ENCODE measurements at regions not wholly inside any gene's neighbourhood (a gene's known extent, or its start where the extent isn't known, plus 50 kb on each side); places are given as distances from the start of the nearest gene placed in this dataset.

GRCh38 chr13:105232006-105232405, 1303.5 kb downstream of the EFNB2 start:
- H3K4me3 ChIP-seq (ENCODE audit: low read depth, low read length), result no peak overlapping the region
- DNase-seq (ENCODE audit: low read depth), result no peak

DNA sequence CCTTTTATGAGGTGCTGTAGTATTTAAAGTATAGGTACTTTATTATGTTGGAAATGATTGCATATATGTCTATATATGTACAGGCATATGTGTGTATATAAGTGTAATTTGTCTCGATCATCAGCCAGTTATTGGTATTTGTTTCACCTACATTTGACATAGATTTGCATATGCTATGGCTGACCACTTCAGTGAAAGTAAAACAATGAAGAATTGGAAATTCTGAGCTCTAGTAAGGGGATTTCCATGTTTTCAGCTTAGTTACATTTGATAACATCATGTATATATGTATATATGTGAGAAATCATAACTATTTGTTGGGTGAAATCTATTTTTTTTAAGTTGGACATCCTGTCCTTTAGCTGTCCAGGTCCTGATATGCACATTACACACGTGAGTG, 1303.9 kb downstream of the EFNB2 start:
- DNase-seq (ENCODE audit: low read depth), result no peak
- no peak overlapping the region for H3K4me3 ChIP-seq (ENCODE audit: low read depth, low read length)

GRCh38 chr13:105220881-105221280, 1314.6 kb downstream of the EFNB2 start:
- DNase-seq (ENCODE audit: low read depth), result no peak
- H3K4me3 ChIP-seq (ENCODE audit: low read depth, low read length), result no peak overlapping the region

- peak; percentile 34 for DNase-seq (ENCODE audit: low read depth)
Observed at GRCh38 chr13:105220063-105220462, 1315.4 kb downstream of the EFNB2 start.

GRCh38 chr13:105219651-105220050, 1315.8 kb downstream of the EFNB2 start:
- H3K4me3 ChIP-seq (ENCODE audit: low read depth, low read length), result no peak overlapping the region
- DNase-seq (ENCODE audit: low read depth), result no peak

More at GRCh38 chr13:105220063-105220462, 1315.4 kb downstream of the EFNB2 start:
- no peak overlapping the region for H3K4me3 ChIP-seq (ENCODE audit: low read depth, low read length)

DNA sequence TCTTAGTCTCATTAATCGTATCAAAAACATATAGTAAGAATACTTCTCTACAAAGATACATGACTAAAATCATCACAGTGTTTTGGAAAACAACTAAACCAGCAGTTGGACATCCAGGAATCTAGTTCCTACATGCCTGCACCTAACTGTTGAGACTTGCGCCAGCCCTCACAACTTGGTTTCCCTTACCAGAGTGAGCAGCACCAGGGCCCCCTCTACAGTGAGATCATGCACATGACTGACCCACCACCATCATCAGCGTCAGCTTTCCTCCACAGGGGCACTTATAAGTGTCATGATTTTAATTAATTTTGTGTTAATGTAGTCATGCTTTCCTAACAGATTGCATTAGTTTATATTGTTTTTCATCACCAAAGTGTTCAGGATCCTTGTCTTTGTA, 1322.0 kb downstream of the EFNB2 start:
- no peak for DNase-seq (ENCODE audit: low read depth)
- H3K4me3 ChIP-seq (ENCODE audit: low read depth, low read length), result no peak overlapping the region

DNA sequence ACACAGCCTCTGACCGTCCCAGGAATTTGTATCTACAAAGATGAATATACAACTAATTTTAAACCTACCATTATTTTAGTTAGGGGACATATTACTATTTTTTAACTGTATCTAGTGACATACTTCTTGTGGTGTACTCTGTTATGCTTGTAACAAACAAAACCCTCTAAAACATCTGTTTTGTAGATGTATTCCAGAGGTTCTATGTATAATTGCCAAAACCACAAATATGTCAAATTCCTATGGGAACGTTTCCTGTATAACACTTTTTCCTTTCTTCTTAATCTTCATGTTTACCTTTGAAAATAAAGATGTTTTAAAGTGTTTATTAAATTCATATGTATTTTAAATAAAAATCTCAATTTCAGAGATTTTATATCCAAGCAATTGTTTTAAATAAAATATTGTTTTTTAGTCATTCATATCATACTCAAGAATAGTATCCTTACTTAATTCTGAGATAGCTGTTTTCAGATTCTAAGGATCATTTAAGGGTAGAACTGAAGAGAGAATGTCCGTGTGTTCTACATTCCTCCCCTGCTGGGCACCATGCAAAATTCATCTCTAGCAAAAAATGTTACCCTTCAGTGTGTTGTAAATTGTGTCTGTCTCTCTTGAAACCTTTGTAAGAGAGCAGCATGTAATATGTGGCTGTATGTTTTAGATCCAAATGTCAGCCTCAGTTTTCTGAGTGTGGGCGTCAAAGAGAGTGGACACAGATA, 1327.7 kb downstream of the EFNB2 start:
- no peak overlapping the region for H3K4me3 ChIP-seq (ENCODE audit: low read depth, low read length)
- DNase-seq (ENCODE audit: low read depth), result no peak

- H3K4me3 ChIP-seq (ENCODE audit: low read depth, low read length), result no peak overlapping the region
- DNase-seq (ENCODE audit: low read depth), result no peak
Observed at GRCh38 chr13:105202354-105202753, 1333.1 kb downstream of the EFNB2 start.

DNA sequence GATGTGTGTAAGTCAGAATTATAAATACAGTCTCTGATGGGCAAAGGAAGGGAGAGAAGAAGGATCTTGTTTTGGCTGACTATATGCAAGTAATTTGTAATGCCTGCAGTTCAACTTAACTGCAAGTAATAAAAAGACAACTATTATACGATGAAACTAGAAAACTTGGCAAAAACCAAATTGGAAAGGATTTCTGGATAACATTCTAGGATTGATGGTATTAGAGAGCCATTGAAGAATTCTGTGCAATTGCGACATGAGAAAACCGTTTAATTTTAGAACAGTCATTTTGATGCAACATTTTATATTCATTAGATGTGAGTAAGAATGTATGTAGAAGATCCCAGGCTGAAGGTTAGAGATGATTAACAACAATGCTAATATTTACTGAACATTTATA, 1334.1 kb downstream of the EFNB2 start:
- no peak overlapping the region for H3K4me3 ChIP-seq (ENCODE audit: low read depth, low read length)
- no peak for DNase-seq (ENCODE audit: low read depth)

DNA sequence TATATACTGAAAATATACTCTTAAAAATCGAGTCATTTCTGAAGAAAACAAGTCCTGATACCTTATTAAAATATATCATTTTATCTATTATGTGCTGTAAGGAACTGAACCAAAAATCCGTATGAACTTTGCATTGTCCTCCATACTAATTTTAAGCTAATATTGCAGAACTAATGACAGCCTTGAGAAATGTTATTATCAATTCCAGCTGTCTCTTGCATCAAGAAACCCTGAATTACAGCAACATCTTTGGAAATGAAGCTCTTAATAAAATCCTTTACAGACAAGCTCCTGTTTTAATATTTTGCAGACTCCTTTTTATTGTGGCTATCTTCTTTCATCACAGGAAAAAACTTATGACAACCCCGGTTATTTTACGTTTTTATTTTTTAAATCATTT, 1335.3 kb downstream of the EFNB2 start:
- DNase-seq (ENCODE audit: low read depth), result no peak
- no peak overlapping the region for H3K4me3 ChIP-seq (ENCODE audit: low read depth, low read length)

- DNase-seq (ENCODE audit: low read depth), result no peak
Observed at GRCh38 chr13:105196052-105196451, 1339.4 kb downstream of the EFNB2 start.

DNA sequence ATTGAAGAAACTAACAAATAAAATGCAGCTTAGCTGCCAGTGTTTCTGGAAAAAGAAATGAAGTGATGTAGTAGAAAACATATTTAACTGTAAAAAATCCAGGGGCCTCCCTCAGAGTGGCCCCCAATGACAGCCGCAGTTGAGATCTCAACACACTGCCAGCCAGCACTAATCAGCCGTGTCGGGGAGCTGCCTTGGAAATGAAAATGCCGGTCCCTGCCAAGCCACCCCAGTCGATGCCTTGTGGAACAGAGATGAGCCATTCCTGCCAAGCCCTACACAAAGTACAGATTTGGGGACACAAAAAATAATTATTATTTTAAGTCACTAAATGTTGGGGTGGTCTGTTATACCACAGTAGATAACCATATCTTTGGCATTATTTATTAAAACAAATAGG, 1342.4 kb downstream of the EFNB2 start:
- no peak for DNase-seq (ENCODE audit: low read depth)

More at GRCh38 chr13:105196052-105196451, 1339.4 kb downstream of the EFNB2 start:
- no peak overlapping the region for H3K4me3 ChIP-seq (ENCODE audit: low read depth, low read length)

GRCh38 chr13:105184201-105184600, 1351.3 kb downstream of the EFNB2 start:
- no peak overlapping the region for H3K4me3 ChIP-seq (ENCODE audit: low read depth, low read length)
- DNase-seq (ENCODE audit: low read depth), result no peak

More for the DNA sequence above, 1342.4 kb downstream of the EFNB2 start:
- H3K4me3 ChIP-seq (ENCODE audit: low read depth, low read length), result no peak overlapping the region

DNA sequence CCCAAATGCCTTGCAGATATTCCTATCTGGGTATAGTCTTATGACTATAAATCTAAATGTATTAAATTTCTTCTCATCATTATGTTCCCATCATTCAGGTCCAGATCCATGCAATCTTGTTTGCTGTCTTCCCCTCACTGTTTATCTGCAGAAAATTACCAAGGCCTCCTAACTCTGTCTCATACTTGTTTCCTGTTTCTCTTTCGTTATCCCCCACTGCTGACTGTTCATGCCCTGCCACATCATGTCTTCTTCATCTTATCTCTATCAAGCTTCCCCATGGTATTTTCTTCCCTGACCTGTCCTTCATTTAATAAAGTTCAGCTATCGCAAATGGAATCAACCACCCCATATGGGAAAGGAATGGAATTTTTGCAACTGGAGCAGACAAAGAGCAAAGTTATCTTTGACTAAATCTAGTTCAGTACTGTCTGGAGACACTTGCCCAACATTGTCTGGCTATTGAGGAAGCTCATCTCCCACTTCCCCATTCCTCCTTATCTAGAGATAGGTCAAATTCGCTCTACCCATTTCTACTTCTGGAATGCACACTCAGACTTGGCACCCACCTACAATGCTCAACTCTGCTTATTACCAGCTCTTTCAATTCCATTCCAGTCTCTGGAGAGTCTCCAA, 1358.1 kb downstream of the EFNB2 start:
- no peak overlapping the region for H3K4me3 ChIP-seq (ENCODE audit: low read depth, low read length)
- no peak for DNase-seq (ENCODE audit: low read depth)

GRCh38 chr13:105170438-105170837, 1365.0 kb downstream of the EFNB2 start:
- no peak for DNase-seq (ENCODE audit: low read depth)

GRCh38 chr13:105168295-105168694, 1367.2 kb downstream of the EFNB2 start:
- no peak for DNase-seq (ENCODE audit: low read depth)
- no peak overlapping the region for H3K4me3 ChIP-seq (ENCODE audit: low read depth, low read length)

More at GRCh38 chr13:105170438-105170837, 1365.0 kb downstream of the EFNB2 start:
- no peak overlapping the region for H3K4me3 ChIP-seq (ENCODE audit: low read depth, low read length)

- H3K4me3 ChIP-seq (ENCODE audit: low read depth, low read length), result no peak overlapping the region
- DNase-seq (ENCODE audit: low read depth), result no peak
Observed at GRCh38 chr13:105167385-105167784, 1368.1 kb downstream of the EFNB2 start.

- no peak for DNase-seq (ENCODE audit: low read depth)
Observed at GRCh38 chr13:105165449-105166125, 1369.9 kb downstream of the EFNB2 start.

DNA sequence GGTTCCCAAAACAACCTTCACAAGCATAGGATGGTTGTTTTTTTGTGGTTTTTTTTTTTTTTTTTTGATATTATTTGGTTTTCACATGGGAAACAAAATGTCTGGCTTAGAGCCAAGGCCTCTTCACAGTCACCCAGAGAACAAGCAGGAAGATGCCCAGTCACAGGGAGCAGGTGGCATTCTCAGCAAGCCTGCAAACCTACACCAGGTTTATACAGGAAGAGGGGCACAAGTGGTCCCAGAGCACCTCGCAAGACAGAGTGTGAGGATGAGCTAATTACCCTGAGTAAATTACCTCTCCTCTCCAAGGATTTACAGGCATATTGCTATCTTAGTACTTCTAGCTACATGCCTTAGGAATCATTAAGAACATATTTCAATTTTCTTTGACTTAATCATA, 1375.6 kb downstream of the EFNB2 start:
- no peak overlapping the region for H3K4me3 ChIP-seq (ENCODE audit: low read depth, low read length)
- no peak for DNase-seq (ENCODE audit: low read depth)

More at GRCh38 chr13:105165449-105166125, 1369.9 kb downstream of the EFNB2 start:
- H3K4me3 ChIP-seq (ENCODE audit: low read depth, low read length), result no peak overlapping the region

- no peak for DNase-seq (ENCODE audit: low read depth)
- H3K4me3 ChIP-seq (ENCODE audit: low read depth, low read length), result no peak overlapping the region
Observed at GRCh38 chr13:105153611-105154010, 1381.9 kb downstream of the EFNB2 start.

Measured in skeletal muscle cell (primary cell).